BE2C (cell line): ENCODE measurements at regions not wholly inside any gene's neighbourhood (a gene's known extent, or its start where the extent isn't known, plus 50 kb on each side); places are given as distances from the start of the nearest gene placed in this dataset.

Source experiments
- DNase-seq: peaks from one replicate; pipeline ENCODE4 v3.0.0-alpha.2; 2020
- H3K27me3 ChIP-seq: fragments of 250-450 bp; sonication (Bioruptor Pico); 2 replicates; pipeline ENCODE4 v1.5.1; 2020; ENCODE audit warnings: mild to moderate bottlenecking
- H3K36me3 ChIP-seq: fragments of 250-450 bp; sonication (Bioruptor Pico); 2 replicates; pipeline ENCODE4 v1.5.1; 2020; ENCODE audit warnings: mild to moderate bottlenecking
- H3K4me1 ChIP-seq: fragments of 250-450 bp; sonication (Bioruptor Pico); 2 replicates; pipeline ENCODE4 v1.5.1; 2020
- H3K4me3 ChIP-seq: 2 replicates; pipeline ENCODE4 v1.5.1; 2011; ENCODE audit warnings: low read depth, low read length
- H3K9me3 ChIP-seq: fragments of 250-450 bp; sonication (Bioruptor Pico); 2 replicates; pipeline ENCODE4 v1.5.1; 2020
- CTCF ChIP-seq: IDR thresholded peaks from 2 replicates; pipeline ENCODE4 v1.5.1; 2012; ENCODE audit warnings: mild to moderate bottlenecking, low read depth, low read length

GRCh38 chr5:68438876-68439275 is 223.3 kb downstream of the PIK3R1 start:
- no peaks in the 10 kb centered on the region for H3K27me3 ChIP-seq
- H3K4me1 ChIP-seq: peaks cover 35% of the 10 kb centered on the region
- no peaks in the 10 kb centered on the region for H3K9me3 ChIP-seq
- no peak for DNase-seq
- H3K36me3 ChIP-seq: no peaks in the 10 kb centered on the region
- TF ChIP-seq CTCF: no peak
- H3K4me3 ChIP-seq: no peak overlapping the region

DNA sequence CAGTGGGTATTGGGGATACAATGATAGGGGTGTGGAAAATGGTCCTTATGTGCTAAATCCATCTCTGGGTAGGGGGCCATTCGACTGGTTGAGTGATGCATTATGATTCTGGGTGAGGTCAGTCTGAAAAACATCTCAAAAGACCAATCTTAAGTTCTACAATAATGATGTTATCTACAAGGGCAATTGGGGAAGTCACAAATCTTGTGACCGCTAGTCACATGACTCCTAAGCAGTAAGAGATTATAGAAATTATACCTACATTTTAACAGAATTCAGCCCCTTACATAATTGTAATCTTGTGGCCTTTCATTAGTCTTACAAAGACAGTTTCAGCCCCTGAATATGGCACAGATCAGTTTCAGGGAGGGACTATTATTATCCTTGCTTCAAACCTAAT is 224.7 kb downstream of the PIK3R1 start:
- Histone ChIP-seq H3K9me3 (no peaks in the 10 kb centered on the region), H3K4me3 (no peak overlapping the region), H3K4me1 (peaks cover 27% of the 10 kb centered on the region), H3K36me3 (no peaks in the 10 kb centered on the region), H3K27me3 (no peaks in the 10 kb centered on the region)
- DNase-seq: no peak
- TF ChIP-seq CTCF: no peak

- no peaks in the 10 kb centered on the region for H3K36me3 ChIP-seq
- H3K27me3 ChIP-seq: no peaks in the 10 kb centered on the region
- peaks cover 26% of the 10 kb centered on the region for H3K4me1 ChIP-seq
- H3K9me3 ChIP-seq: no peaks in the 10 kb centered on the region
- DNase-seq: no peak
- TF ChIP-seq CTCF: no peak
- no peak overlapping the region for H3K4me3 ChIP-seq
These were observed 225.1 kb downstream of the PIK3R1 start for GRCh38 chr5:68440651-68441050.

DNA sequence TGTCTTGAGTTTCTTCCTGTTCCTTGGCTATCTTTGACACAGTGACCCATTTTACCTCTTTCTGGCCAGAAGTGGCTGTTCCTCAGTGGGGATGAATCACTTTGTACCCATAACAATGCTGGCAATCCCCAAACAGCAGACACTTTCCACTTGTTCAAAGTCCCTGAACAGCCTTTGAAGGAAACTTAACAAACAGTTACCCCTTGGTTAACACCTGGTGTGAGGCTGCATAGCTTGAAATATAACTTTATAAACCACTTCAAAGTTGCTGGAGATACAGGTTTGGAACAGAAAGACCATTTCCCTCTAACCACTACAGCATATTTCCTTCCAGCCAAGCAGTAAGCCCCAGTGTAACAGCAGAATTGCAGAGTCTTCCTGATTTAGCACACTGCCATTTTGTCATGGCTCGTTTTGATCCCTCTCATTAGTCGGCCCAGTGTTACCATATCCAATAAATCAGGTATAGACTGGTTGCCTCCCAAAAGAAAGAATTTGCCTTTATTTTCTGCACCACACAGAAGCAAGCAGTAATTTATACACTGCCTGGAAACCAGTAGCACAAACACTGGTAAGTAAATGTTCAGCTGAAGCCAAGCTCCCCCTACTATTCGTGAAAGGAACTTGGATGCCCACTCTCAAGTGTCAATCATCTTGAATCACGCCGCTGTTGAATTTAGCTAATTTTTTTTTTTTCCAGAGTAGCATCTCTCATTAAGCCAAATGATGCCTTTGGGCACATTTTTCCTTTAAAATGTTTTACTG is 225.9 kb downstream of the PIK3R1 start:
- H3K27me3 ChIP-seq: no peaks in the 10 kb centered on the region

GRCh38 chr5:68443091-68443490 is 227.5 kb downstream of the PIK3R1 start:
- H3K27me3 ChIP-seq: no peaks in the 10 kb centered on the region
- no peak for DNase-seq
- no peak overlapping the region for H3K4me3 ChIP-seq
- H3K4me1 ChIP-seq: peaks cover 12% of the 10 kb centered on the region
- no peaks in the 10 kb centered on the region for H3K36me3 ChIP-seq
- TF ChIP-seq CTCF: no peak
- no peaks in the 10 kb centered on the region for H3K9me3 ChIP-seq

More for the DNA sequence above, 225.9 kb downstream of the PIK3R1 start:
- Histone ChIP-seq H3K4me1 (peaks cover 17% of the 10 kb centered on the region), H3K36me3 (no peaks in the 10 kb centered on the region), H3K9me3 (no peaks in the 10 kb centered on the region), H3K4me3 (no peak overlapping the region)
- no peak for DNase-seq
- TF ChIP-seq CTCF: no peak

GRCh38 chr5:68444048-68444447 is 228.5 kb downstream of the PIK3R1 start:
- no peaks in the 10 kb centered on the region for H3K36me3 ChIP-seq
- no peak overlapping the region for H3K4me3 ChIP-seq
- no peaks in the 10 kb centered on the region for H3K27me3 ChIP-seq
- H3K4me1 ChIP-seq: peaks cover 13% of the 10 kb centered on the region
- no peak for DNase-seq
- no peak for TF ChIP-seq CTCF
- H3K9me3 ChIP-seq: no peaks in the 10 kb centered on the region
